M059J (cell line): ENCODE measurements at regions not wholly inside any gene's neighbourhood (a gene's known extent, or its start where the extent isn't known, plus 50 kb on each side); places are given as distances from the start of the nearest gene placed in this dataset.

ENCODE experiments used
- DNase-seq: peaks from one replicate; pipeline ENCODE4 v3.0.0-alpha.2; 2012; ENCODE audit warnings: low read depth

- DNase-seq = peak; percentile 99
Measured at GRCh38 chr20:11387189-11387754, 530.4 kb upstream of the BTBD3 start.

- DNase-seq = peak; percentile 78
Measured at GRCh38 chr20:11389186-11389585, 528.5 kb upstream of the BTBD3 start.

GRCh38 chr20:11391591-11391990 lies 526.1 kb upstream of the BTBD3 start:
- DNase-seq = no peak

GRCh38 chr20:11394145-11394833 lies 523.4 kb upstream of the BTBD3 start:
- DNase-seq = peak; percentile 91

GRCh38 chr20:11395581-11395980 lies 522.1 kb upstream of the BTBD3 start:
- peak; percentile 49 for DNase-seq

GRCh38 chr20:11401988-11402387 lies 515.7 kb upstream of the BTBD3 start:
- peak; percentile 62 for DNase-seq

GRCh38 chr20:11403711-11404110 lies 514.0 kb upstream of the BTBD3 start:
- DNase-seq = no peak

GRCh38 chr20:11406877-11407276 lies 510.8 kb upstream of the BTBD3 start:
- no peak for DNase-seq

- DNase-seq = no peak
Measured at GRCh38 chr20:11409561-11409960, 508.1 kb upstream of the BTBD3 start.

GRCh38 chr20:11411765-11412164 lies 505.9 kb upstream of the BTBD3 start:
- no peak for DNase-seq

GRCh38 chr20:11426948-11427347 lies 490.7 kb upstream of the BTBD3 start:
- DNase-seq = no peak

- peak; percentile 89 for DNase-seq
Measured at GRCh38 chr20:11429168-11429567, 488.5 kb upstream of the BTBD3 start.

GRCh38 chr20:11429889-11430519 lies 487.7 kb upstream of the BTBD3 start:
- DNase-seq = no peak

- DNase-seq = no peak
Measured at GRCh38 chr20:11430652-11431051, 487.0 kb upstream of the BTBD3 start.

- DNase-seq = peak; percentile 69
Measured at GRCh38 chr20:11431621-11432020, 486.1 kb upstream of the BTBD3 start.

GRCh38 chr20:11432407-11432806 lies 485.3 kb upstream of the BTBD3 start:
- peak; percentile 88 for DNase-seq

- DNase-seq = no peak
Measured at GRCh38 chr20:11436113-11436905, 481.4 kb upstream of the BTBD3 start.

GRCh38 chr20:11437090-11437489 lies 480.6 kb upstream of the BTBD3 start:
- no peak for DNase-seq

GRCh38 chr20:11437611-11438380 lies 479.9 kb upstream of the BTBD3 start:
- no peak for DNase-seq

GRCh38 chr20:11438412-11438811 lies 479.3 kb upstream of the BTBD3 start:
- no peak for DNase-seq

GRCh38 chr20:11443382-11444119 lies 474.1 kb upstream of the BTBD3 start:
- DNase-seq = no peak
